Mesothelial cell of epicardium (in vitro differentiated cells): ENCODE measurements at regions not wholly inside any gene's neighbourhood (a gene's known extent, or its start where the extent isn't known, plus 50 kb on each side); places are given as distances from the start of the nearest gene placed in this dataset.
"Not testable (repeated sequence)": the region's sequence is repeated elsewhere in the genome, so short reads cannot be mapped to it uniquely, and the experiment has no call there.

ENCODE experiments used
- DNase-seq, 2 experiments: peaks; one replicate each; pipeline ENCODE4 v3.0.0; 2021; ENCODE audit warnings: low spot score in 2 of 2; ENCODE audit not compliant: unreplicated experiment in 2 of 2
- H3K27ac Mint-ChIP-seq: 2 replicates; pipeline ENCODE4 v1.8.0; 2021; ENCODE audit warnings: mixed read lengths
- H3K27me3 Mint-ChIP-seq: 2 replicates; pipeline ENCODE4 v1.8.0; 2021; ENCODE audit warnings: low read depth, mixed read lengths
- H3K36me3 Mint-ChIP-seq: 2 replicates; pipeline ENCODE4 v1.8.0; 2021; ENCODE audit warnings: mixed read lengths
- H3K4me1 Mint-ChIP-seq: 2 replicates; pipeline ENCODE4 v1.8.0; 2021; ENCODE audit warnings: mixed read lengths
- H3K4me3 Mint-ChIP-seq: 2 replicates; pipeline ENCODE4 v1.8.0; 2021; ENCODE audit warnings: mild to moderate bottlenecking, moderate library complexity, mixed read lengths
- H3K9me3 Mint-ChIP-seq: 2 replicates; pipeline ENCODE4 v1.8.0; 2021; ENCODE audit warnings: mixed read lengths
- CTCF ChIP-seq: fragments of 200-600 bp; sonication (generic); IDR thresholded peaks from one replicate; pipeline ENCODE4 v1.5.0; 2021; ENCODE audit warnings: antibody characterized with exemption; ENCODE audit not compliant: unreplicated experiment

GRCh38 chr7:13604178-13604577 is 385.3 kb downstream of the ETV1 start:
- H3K27me3 Mint-ChIP-seq = no peaks in the 10 kb centered on the region
- H3K27ac Mint-ChIP-seq = no peak overlapping the region
- TF ChIP-seq CTCF = no peak
- DNase-seq = no peak
- peaks cover 9% of the 10 kb centered on the region for H3K4me1 Mint-ChIP-seq
- H3K9me3 Mint-ChIP-seq = peaks cover 23% of the 10 kb centered on the region
- no peak overlapping the region for H3K4me3 Mint-ChIP-seq
- peaks cover 6% of the 10 kb centered on the region for H3K36me3 Mint-ChIP-seq

- Mint-ChIP-seq H3K36me3 (peaks cover 6% of the 10 kb centered on the region), H3K9me3 (peaks cover 23% of the 10 kb centered on the region), H3K27me3 (no peaks in the 10 kb centered on the region), H3K4me1 (peaks cover 1% of the 10 kb centered on the region), H3K27ac (no peak overlapping the region), H3K4me3 (no peak overlapping the region)
- TF ChIP-seq CTCF = no peak
- no peak for DNase-seq
Measured at GRCh38 chr7:13610372-13610771, 379.1 kb downstream of the ETV1 start.

- no peak overlapping the region for H3K27ac Mint-ChIP-seq
- no peaks in the 10 kb centered on the region for H3K36me3 Mint-ChIP-seq
- H3K27me3 Mint-ChIP-seq = no peaks in the 10 kb centered on the region
- H3K9me3 Mint-ChIP-seq = peaks cover 19% of the 10 kb centered on the region
- DNase-seq = no peak
- H3K4me1 Mint-ChIP-seq = no peaks in the 10 kb centered on the region
- H3K4me3 Mint-ChIP-seq = no peak overlapping the region
- TF ChIP-seq CTCF = no peak
Measured at GRCh38 chr7:13615679-13616078, 373.8 kb downstream of the ETV1 start.

- Mint-ChIP-seq H3K27me3 (no peaks in the 10 kb centered on the region), H3K36me3 (peaks cover 1% of the 10 kb centered on the region), H3K4me3 (no peak overlapping the region), H3K27ac (no peak overlapping the region), H3K4me1 (peaks cover 5% of the 10 kb centered on the region), H3K9me3 (no peaks in the 10 kb centered on the region)
- DNase-seq = no peak
- no peak for TF ChIP-seq CTCF
Measured at GRCh38 chr7:13627455-13627854, 362.0 kb downstream of the ETV1 start.

- Mint-ChIP-seq H3K4me1 (peaks cover 5% of the 10 kb centered on the region), H3K36me3 (peaks cover 1% of the 10 kb centered on the region)
Measured at GRCh38 chr7:13628239-13629001, 361.0 kb downstream of the ETV1 start.

GRCh38 chr7:13631207-13632049 is 358.0 kb downstream of the ETV1 start:
- not testable (repeated sequence) for H3K9me3 Mint-ChIP-seq, DNase-seq, H3K27me3 Mint-ChIP-seq, H3K4me1 Mint-ChIP-seq, H3K4me3 Mint-ChIP-seq, H3K36me3 Mint-ChIP-seq, H3K27ac Mint-ChIP-seq

More at GRCh38 chr7:13628239-13629001, 361.0 kb downstream of the ETV1 start:
- no peak overlapping the region for H3K27ac Mint-ChIP-seq
- no peak overlapping the region for H3K4me3 Mint-ChIP-seq
- DNase-seq = no peak
- TF ChIP-seq CTCF = no peak
- H3K9me3 Mint-ChIP-seq = no peaks in the 10 kb centered on the region
- no peaks in the 10 kb centered on the region for H3K27me3 Mint-ChIP-seq
